T-helper 22 cell (primary cell): ENCODE measurements at regions not wholly inside any gene's neighbourhood (a gene's known extent, or its start where the extent isn't known, plus 50 kb on each side); places are given as distances from the start of the nearest gene placed in this dataset.

Experiments used
- DNase-seq: peaks from one replicate; pipeline ENCODE4 v3.0.0-alpha.2; 2020; ENCODE audit warnings: low read depth

GRCh38 chr3:177745607-177746005 is 548.3 kb upstream of the TBL1XR1 start:
- no peak for DNase-seq

DNA sequence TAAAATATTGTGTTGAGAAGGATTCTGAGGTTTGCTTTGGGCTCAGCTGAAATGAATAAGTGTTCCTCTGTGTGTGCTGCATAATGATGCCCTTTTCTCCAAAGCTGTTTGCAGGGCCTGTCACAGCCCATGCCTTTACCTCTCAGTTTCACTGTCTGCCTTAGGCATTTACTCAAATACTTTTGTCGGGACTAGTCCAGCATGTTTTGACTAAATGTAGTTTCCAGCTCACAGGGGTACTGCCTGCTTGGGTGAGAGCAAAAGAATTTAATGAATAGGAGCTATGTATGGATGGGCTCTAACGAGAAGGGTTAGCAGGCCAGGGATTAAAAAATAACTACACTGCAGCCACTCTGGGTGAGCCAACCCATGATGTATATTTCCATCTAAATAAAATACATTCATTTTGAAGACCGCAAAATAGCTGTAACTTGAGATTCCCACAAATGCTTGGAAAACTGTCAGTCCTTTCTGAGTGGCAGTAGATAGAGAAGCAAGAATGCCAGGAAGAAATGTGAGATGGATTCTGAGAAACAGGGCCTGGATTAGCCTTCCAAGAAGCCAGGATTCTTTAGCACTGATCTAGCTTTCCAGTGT is 549.2 kb upstream of the TBL1XR1 start:
- DNase-seq = no peak

DNA sequence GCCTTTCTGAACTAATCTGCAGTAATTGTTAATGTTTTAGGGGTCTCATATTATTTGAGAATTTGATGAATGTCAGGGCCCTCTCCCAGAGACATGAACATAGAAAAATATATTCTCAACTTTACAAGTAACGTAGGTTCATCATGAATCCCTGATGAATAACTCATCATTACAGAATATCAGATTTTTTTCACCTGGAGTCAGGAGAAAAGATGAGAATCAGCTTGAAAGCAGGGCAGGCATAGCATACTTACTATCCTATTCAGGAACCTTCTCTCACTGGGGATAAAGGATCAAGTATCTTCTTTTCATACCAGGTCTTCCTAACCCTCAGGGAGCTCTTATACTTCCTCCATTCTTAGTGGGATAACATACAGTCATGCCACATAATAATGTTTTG is 552.6 kb upstream of the TBL1XR1 start:
- no peak for DNase-seq

GRCh38 chr3:177750436-177750835 is 553.2 kb upstream of the TBL1XR1 start:
- DNase-seq = no peak

GRCh38 chr3:177751770-177752169 is 554.5 kb upstream of the TBL1XR1 start:
- no peak for DNase-seq

GRCh38 chr3:177752831-177753230 is 555.5 kb upstream of the TBL1XR1 start:
- no peak for DNase-seq

- no peak for DNase-seq
Measured at GRCh38 chr3:177753451-177754155, 556.3 kb upstream of the TBL1XR1 start.

DNA sequence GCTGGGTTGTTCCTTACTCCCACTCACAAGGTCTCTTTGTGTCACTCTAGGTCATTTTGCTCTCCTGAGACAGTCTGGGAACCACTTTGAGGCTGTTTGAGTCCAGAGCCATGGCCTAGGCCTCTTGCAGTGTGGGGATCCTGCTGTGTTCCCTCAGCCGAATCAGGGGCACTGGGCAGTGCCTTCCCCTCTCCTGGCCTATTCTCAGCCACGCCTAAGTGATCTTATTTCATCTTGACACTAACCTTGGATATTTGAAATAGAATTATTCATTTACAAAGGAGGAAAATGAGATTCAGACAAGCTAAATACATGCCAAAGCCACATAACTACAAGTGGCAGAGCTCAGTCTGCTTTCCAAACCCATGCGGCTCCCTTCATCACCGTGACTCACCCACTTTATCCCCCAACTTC is 557.2 kb upstream of the TBL1XR1 start:
- DNase-seq = no peak

GRCh38 chr3:177758126-177758525 is 560.8 kb upstream of the TBL1XR1 start:
- DNase-seq = no peak

GRCh38 chr3:177760803-177761202 is 563.5 kb upstream of the TBL1XR1 start:
- no peak for DNase-seq

GRCh38 chr3:177764377-177764912 is 567.2 kb upstream of the TBL1XR1 start:
- no peak for DNase-seq

GRCh38 chr3:177764933-177765332 is 567.7 kb upstream of the TBL1XR1 start:
- DNase-seq = no peak

DNA sequence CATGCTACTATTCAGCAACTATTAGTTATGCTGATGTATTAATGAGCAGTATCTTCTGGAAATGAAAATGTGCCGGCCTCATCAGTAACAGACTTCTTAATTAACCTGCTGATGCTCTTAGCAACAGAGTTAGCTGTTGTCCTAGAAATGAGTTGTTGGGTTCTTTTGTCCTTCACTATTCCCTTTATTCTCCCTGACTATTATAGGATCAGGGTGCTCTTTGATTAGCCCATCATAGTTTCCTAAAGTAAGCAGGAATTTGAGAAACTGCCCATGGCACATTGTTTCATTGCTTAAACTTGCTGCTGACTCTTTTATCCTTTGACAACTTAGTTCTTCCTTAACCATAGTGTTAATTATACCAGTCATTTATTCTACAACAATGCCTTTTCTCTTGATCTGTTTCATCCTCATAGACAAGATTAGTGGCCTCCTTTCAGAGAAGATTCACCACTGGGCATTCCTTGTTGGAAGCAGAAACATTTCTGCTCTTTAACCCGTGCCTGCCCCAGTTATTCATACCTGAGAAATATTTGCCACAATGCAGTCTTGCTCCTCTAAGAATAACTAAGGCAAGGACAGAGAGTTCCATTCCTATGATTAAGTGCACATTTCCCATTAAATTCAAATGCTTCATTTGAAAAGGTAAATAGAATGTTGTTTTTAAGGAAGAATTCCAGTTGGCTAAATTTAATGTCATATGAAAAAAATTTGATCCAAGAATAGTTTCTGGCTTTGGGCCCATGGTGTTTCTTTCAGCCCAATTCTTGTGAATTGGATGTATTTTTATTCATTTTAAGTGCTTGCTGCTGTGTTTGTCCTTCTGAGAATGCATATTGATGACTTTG is 573.3 kb upstream of the TBL1XR1 start:
- no peak for DNase-seq

- no peak for DNase-seq
Measured at GRCh38 chr3:177771780-177772179, 574.5 kb upstream of the TBL1XR1 start.

GRCh38 chr3:177772908-177773557 is 575.8 kb upstream of the TBL1XR1 start:
- no peak for DNase-seq

DNA sequence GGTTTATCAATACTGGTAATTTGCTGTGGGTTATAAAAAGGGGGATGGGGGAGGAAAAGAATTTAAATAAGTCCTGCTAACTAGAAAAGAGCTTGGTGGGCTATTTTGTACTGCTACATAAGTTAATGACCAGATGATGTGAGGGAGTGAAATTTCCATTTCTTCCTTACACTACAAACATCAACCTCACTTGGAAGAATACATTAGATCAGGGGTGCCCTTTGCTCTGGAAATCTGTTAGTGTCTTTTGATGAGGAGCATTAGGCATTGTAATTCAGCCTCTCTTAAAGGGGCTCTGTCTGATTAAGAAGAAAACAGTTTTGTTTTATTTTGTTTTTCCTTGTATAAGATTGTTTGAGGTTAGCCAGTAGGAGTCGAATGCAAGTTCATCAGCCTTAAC is 576.4 kb upstream of the TBL1XR1 start:
- DNase-seq = no peak

DNA sequence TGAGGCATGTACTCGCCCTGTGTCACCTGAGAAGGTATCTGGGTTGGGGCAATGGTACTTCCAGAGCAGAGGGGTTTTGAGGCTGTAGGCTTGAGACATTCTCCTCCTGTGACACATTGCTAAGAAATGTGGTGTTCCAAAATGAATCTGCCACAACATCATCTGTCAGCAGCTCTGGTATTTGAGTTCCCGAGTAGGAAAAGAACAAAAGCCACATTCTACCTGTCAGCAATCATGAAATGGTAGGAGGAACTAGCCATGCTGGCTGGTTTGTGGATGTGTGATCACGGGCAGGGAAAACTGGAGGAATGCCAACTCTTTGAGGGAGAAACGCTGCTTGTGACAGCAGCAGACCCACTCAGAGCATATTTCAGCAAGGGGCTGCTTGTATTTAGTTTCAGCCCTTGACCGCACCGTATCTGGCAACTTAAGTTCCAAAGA is 579.4 kb upstream of the TBL1XR1 start:
- no peak for DNase-seq

DNA sequence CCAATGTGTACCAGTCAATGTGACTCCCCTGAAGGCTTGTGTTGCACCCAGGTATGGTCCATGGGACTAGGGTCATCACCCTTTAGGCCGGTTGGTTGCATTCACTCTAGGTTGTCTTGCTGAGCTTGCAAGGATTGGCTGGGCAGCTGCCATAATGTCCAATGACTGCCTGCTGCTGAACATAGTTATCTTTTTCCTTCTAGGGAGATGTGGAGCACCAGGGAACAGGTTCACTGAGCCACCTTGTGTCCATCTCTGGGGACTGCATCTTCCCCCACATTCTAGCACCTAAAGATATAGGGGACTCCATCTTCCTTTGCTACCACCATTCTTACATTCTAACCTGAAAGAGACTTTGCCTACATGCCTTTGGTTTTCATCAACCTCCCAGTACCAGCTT is 580.4 kb upstream of the TBL1XR1 start:
- DNase-seq = no peak

DNA sequence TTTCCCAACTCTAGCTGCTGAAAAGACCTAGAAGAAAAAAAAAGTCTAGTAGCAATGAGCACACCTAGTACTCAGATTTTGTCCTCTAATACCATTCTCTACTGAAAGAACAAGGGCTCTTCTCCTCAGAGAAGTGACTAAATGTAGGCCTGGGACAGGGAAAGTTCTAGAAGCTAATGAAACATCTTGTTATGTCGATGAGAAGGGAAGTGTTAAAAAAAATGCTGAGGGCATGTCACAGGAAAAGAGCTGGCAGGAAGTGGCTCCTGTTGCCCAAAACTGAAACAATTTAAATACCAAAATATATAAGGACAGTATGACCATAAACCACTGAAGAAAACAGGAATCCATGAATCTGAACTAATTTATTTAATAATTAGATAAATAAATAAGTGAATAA is 581.4 kb upstream of the TBL1XR1 start:
- no peak for DNase-seq

DNA sequence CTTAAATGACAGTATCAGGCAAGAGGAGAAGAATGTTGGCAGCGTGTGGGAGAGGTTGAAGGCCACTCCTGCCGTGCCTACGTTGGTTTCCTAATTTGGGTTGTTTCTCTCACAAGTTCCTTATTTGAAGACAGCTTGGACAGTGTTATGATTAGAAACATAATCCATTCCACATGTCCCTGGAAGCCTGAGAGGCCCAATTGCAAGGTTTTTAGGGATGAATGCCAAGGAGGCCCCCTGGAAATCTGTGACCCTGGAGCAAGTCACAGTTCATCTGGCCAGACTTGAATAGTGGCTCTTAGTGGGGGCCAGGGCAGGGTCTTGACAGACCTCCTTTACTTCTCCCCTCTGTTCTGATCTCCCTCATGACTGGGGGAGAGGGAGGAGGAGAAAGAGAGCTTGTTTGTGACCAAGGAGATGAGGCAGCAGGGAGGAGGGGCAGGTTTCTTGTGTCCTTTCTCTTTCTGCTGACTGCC is 584.4 kb upstream of the TBL1XR1 start:
- DNase-seq = no peak

GRCh38 chr3:177783338-177783737 is 586.1 kb upstream of the TBL1XR1 start:
- DNase-seq = no peak

DNA sequence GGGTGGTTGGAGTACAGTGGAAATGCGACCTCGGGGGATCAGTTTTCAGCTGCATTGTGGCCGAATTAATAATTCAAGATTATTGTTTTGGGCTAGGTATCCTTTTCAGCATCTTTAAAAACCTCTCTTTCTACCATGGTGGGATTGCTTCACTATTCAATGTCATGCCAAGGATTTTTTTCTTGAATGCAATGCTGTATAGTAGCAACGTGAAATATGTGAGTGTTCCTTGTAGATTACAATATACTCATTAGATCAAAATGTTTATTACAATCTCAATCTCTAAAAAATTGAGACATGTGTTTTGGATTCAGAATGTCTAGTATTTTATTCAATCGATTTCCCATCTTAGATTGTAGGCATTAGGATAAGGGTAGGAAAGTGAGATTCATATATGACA is 586.5 kb upstream of the TBL1XR1 start:
- no peak for DNase-seq
